K562 (cell line): ENCODE measurements at regions not wholly inside any gene's neighbourhood (a gene's known extent, or its start where the extent isn't known, plus 50 kb on each side); places are given as distances from the start of the nearest gene placed in this dataset.
A peak's percentile ranks its signal among the peaks of the same experiment; 100 is the strongest.

ENCODE experiments used
- CBFA2T2 ChIP-seq: fragments of 450-650 bp; conservative IDR thresholded peaks from 2 replicates; pipeline ENCODE4 v1.6.1; 2017; ENCODE audit warnings: mild to moderate bottlenecking
- EP400 ChIP-seq: fragments of 450-650 bp; IDR thresholded peaks from 2 replicates; pipeline ENCODE4 v1.6.1; 2017; ENCODE audit warnings: antibody characterized with exemption, mild to moderate bottlenecking, moderate library complexity
- FOSL1 ChIP-seq: fragments of 200-800 bp; sonication (Bioruptor generic); conservative IDR thresholded peaks from 2 replicates; pipeline ENCODE4 v1.6.1; 2016; ENCODE audit warnings: missing genetic modification characterization, missing compliant biosample characterization
- MAFG ChIP-seq: fragments of 450-650 bp; conservative IDR thresholded peaks from 2 replicates; pipeline ENCODE4 v1.6.1; 2016; ENCODE audit warnings: missing genetic modification characterization, missing compliant biosample characterization
- MTA1 ChIP-seq: fragments of 450-650 bp; IDR thresholded peaks from 2 replicates; pipeline ENCODE4 v1.6.1; 2017; ENCODE audit warnings: borderline replicate concordance
- NUFIP1 ChIP-seq: fragments of 450-650 bp; IDR thresholded peaks from 2 replicates; pipeline ENCODE4 v1.6.1; 2018; ENCODE audit not compliant: partially characterized antibody
- PHF21A ChIP-seq: fragments of 450-650 bp; IDR thresholded peaks from 2 replicates; pipeline ENCODE4 v1.6.1; 2017; ENCODE audit warnings: low read depth, borderline replicate concordance
- PURB ChIP-seq: sonication (generic); formaldehyde crosslinking; IDR thresholded peaks from 2 replicates; pipeline ENCODE4 v1.9.0; 2021; ENCODE audit warnings: low read depth, mild to moderate bottlenecking, missing genetic modification reagents
- SREBF2 ChIP-seq: sonication (generic); formaldehyde crosslinking; IDR thresholded peaks from 2 replicates; pipeline ENCODE4 v1.4.0; 2020; ENCODE audit warnings: mild to moderate bottlenecking, missing genetic modification reagents
- TEAD4 ChIP-seq, 2 experiments: sonication (generic) in 1 of 2; formaldehyde crosslinking in 1 of 2; IDR thresholded peaks; 2 replicates each; pipeline versions ENCODE4 v1.6.1 to v1.8.0; 2012 to 2022; ENCODE audit warnings: borderline replicate concordance in 1 of 2, inconsistent platforms in 1 of 2, low read length in 1 of 2, mild to moderate bottlenecking in 1 of 2, missing genetic modification reagents in 1 of 2
- TRIM28 ChIP-seq: fragments of 450-650 bp; IDR thresholded peaks from 2 replicates; pipeline ENCODE4 v1.6.1; 2017
- ZFX ChIP-seq: sonication (generic); formaldehyde crosslinking; IDR thresholded peaks from 2 replicates; pipeline ENCODE4 v1.8.0; 2022; ENCODE audit warnings: mild to moderate bottlenecking, missing genetic modification reagents, moderate library complexity
- ZNF561 ChIP-seq: fragments of 450-650 bp; formaldehyde crosslinking; conservative IDR thresholded peaks from 2 replicates; pipeline ENCODE4 v1.4.0; 2020; ENCODE audit warnings: mild to moderate bottlenecking, moderate library complexity
- ZNF589 ChIP-seq: fragments of 200-800 bp; sonication (Bioruptor generic); IDR thresholded peaks from 2 replicates; pipeline ENCODE4 v1.6.1; 2016; ENCODE audit warnings: low read depth, missing genetic modification characterization, missing compliant biosample characterization
- ZNF699 ChIP-seq: fragments of 250-450 bp; sonication (Bioruptor Pico); IDR thresholded peaks from 2 replicates; pipeline ENCODE4 v1.8.0; 2021; ENCODE audit warnings: mild to moderate bottlenecking, moderate library complexity; ENCODE audit not compliant: insufficient replicate concordance
- ZSCAN32 ChIP-seq: fragments of 450-650 bp; formaldehyde crosslinking; IDR thresholded peaks from 2 replicates; pipeline ENCODE4 v1.4.0; 2020; ENCODE audit warnings: mild to moderate bottlenecking, moderate library complexity
- TF ChIP-seq, protein P1 (sequence below), 3 experiments: fragments of 200-800 bp in 1 of 3; fragments of 250-450 bp in 1 of 3; fragments of 450-650 bp in 1 of 3; sonication (Bioruptor Pico) in 1 of 3; sonication (Bioruptor generic) in 1 of 3; formaldehyde crosslinking in 1 of 3; IDR thresholded peaks; 2 replicates each; pipeline versions ENCODE4 v1.6.1 to v1.8.0; 2016 to 2022; ENCODE audit warnings: mild to moderate bottlenecking in 2 of 3, missing genetic modification characterization in 2 of 3, missing compliant biosample characterization in 1 of 3, moderate library complexity in 1 of 3
- TF ChIP-seq, protein P2 (sequence below): sonication (generic); formaldehyde crosslinking; IDR thresholded peaks from 2 replicates; pipeline ENCODE4 v1.8.0; 2022; ENCODE audit warnings: mild to moderate bottlenecking, missing genetic modification reagents
- TF ChIP-seq, protein P3 (sequence below): fragments of 450-650 bp; formaldehyde crosslinking; IDR thresholded peaks from 2 replicates; pipeline ENCODE4 v1.4.0; 2020; ENCODE audit warnings: mild to moderate bottlenecking
- TF ChIP-seq, protein P4 (sequence below): IDR thresholded peaks from 2 replicates; pipeline ENCODE4 v1.6.1; 2011; ENCODE audit not compliant: insufficient read length; ENCODE audit errors: extremely low read depth
- TF ChIP-seq, protein P5 (sequence below), 2 experiments: IDR thresholded peaks; 2 replicates each; pipeline ENCODE4 v1.6.1; 2011; ENCODE audit warnings: borderline replicate concordance in 1 of 2, control low read depth in 1 of 2, low read depth in 1 of 2, low read length in 1 of 2, mild to moderate bottlenecking in 1 of 2, mixed read lengths in 1 of 2, moderate library complexity in 1 of 2; ENCODE audit not compliant: insufficient read depth in 1 of 2, insufficient read length in 1 of 2, poor library complexity in 1 of 2, severe bottlenecking in 1 of 2; ENCODE audit errors: extremely low read depth in 1 of 2

DNA sequence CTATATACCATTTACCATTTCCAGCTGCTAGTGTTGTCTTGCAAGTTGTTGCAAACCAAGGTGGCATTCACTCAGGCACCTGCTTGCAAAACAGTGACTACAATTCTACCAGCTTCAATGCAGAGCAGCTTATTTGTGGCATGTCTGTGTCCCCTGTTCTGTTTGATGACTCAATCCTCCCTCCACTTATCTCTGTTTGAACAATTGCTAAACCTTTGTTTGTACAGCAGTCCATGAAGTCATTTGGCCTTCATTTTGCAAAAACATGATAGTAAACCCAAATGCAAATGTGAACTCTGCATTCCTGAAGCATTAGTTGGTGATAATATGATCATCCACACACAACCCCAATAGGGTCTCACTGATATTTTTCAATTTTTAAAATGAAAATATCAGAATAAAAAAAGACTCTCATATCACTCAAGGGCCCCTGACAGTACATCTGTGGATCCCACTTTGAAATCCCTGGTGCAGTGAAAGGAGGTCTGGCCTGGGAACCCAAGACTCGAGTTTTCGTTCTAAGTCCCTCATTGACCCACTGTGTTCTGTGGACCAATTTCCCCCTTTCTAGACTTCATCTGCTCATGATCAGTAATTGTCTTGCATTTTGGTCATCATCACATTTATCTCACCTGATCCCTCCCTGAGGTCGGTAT lies 425.4 kb downstream of the RPS24 start (continued):
- TF ChIP-seq, protein P1, sequence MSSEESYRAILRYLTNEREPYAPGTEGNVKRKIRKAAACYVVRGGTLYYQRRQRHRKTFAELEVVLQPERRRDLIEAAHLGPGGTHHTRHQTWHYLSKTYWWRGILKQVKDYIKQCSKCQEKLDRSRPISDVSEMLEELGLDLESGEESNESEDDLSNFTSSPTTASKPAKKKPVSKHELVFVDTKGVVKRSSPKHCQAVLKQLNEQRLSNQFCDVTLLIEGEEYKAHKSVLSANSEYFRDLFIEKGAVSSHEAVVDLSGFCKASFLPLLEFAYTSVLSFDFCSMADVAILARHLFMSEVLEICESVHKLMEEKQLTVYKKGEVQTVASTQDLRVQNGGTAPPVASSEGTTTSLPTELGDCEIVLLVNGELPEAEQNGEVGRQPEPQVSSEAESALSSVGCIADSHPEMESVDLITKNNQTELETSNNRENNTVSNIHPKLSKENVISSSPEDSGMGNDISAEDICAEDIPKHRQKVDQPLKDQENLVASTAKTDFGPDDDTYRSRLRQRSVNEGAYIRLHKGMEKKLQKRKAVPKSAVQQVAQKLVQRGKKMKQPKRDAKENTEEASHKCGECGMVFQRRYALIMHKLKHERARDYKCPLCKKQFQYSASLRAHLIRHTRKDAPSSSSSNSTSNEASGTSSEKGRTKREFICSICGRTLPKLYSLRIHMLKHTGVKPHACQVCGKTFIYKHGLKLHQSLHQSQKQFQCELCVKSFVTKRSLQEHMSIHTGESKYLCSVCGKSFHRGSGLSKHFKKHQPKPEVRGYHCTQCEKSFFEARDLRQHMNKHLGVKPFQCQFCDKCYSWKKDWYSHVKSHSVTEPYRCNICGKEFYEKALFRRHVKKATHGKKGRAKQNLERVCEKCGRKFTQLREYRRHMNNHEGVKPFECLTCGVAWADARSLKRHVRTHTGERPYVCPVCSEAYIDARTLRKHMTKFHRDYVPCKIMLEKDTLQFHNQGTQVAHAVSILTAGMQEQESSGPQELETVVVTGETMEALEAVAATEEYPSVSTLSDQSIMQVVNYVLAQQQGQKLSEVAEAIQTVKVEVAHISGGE (CRISPR knock-in tag; IDR thresholded peaks at IDR 0.05), result 0 out of 6 replicates have a peak, but pooled peaks of 1 of the 3 experiments have one; percentile 38
- TF ChIP-seq PURB (CRISPR knock-in tag) (no peak), ZFX (CRISPR knock-in tag) (no peak), MTA1 (peak; percentile 76; the same call in 1 of the 2 replicates), NUFIP1 (no peak), ZNF699 (no peak), SREBF2 (no peak), EP400 (no peak), ZSCAN32 (CRISPR knock-in tag) (no peak), CBFA2T2 (peak; percentile 94), TRIM28 (no peak), ZNF561 (CRISPR knock-in tag) (no peak), PHF21A (no peak), MAFG (tag) (no peak), ZNF589 (CRISPR knock-in tag) (no peak), FOSL1 (tag) (peak; percentile 99), TEAD4 (IDR thresholded peaks at IDR 0.05; ENCODE audit: low read length) (peak; percentile 91), TEAD4 (CRISPR knock-in tag; IDR thresholded peaks at IDR 0.05; ENCODE audit: borderline replicate concordance) (no peak)
- TF ChIP-seq, protein P2, sequence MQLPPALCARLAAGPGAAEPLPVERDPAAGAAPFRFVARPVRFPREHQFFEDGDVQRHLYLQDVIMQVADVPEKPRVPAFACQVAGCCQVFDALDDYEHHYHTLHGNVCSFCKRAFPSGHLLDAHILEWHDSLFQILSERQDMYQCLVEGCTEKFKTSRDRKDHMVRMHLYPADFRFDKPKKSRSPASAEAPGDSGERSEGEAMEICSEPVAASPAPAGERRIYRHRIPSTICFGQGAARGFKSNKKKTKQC (CRISPR knock-in tag), result no peak
- TF ChIP-seq, protein P3, sequence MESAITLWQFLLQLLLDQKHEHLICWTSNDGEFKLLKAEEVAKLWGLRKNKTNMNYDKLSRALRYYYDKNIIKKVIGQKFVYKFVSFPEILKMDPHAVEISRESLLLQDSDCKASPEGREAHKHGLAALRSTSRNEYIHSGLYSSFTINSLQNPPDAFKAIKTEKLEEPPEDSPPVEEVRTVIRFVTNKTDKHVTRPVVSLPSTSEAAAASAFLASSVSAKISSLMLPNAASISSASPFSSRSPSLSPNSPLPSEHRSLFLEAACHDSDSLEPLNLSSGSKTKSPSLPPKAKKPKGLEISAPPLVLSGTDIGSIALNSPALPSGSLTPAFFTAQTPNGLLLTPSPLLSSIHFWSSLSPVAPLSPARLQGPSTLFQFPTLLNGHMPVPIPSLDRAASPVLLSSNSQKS (CRISPR knock-in tag), result no peak
- TF ChIP-seq, protein P4, sequence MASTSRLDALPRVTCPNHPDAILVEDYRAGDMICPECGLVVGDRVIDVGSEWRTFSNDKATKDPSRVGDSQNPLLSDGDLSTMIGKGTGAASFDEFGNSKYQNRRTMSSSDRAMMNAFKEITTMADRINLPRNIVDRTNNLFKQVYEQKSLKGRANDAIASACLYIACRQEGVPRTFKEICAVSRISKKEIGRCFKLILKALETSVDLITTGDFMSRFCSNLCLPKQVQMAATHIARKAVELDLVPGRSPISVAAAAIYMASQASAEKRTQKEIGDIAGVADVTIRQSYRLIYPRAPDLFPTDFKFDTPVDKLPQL, result no peak
- TF ChIP-seq, protein P5, sequence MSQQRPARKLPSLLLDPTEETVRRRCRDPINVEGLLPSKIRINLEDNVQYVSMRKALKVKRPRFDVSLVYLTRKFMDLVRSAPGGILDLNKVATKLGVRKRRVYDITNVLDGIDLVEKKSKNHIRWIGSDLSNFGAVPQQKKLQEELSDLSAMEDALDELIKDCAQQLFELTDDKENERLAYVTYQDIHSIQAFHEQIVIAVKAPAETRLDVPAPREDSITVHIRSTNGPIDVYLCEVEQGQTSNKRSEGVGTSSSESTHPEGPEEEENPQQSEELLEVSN (IDR thresholded peaks at IDR 0.05; ENCODE audit: borderline replicate concordance in 1 of 2, extremely low read depth in 1 of 2, insufficient read depth in 1 of 2, insufficient read length in 1 of 2, low read depth in 1 of 2, low read length in 1 of 2, poor library complexity in 1 of 2, severe bottlenecking in 1 of 2), result no peak
